ENCODE measurements at regions not wholly inside any gene's neighbourhood (a gene's known extent, or its start where the extent isn't known, plus 50 kb on each side); places are given as distances from the start of the nearest gene placed in this dataset.

DNA sequence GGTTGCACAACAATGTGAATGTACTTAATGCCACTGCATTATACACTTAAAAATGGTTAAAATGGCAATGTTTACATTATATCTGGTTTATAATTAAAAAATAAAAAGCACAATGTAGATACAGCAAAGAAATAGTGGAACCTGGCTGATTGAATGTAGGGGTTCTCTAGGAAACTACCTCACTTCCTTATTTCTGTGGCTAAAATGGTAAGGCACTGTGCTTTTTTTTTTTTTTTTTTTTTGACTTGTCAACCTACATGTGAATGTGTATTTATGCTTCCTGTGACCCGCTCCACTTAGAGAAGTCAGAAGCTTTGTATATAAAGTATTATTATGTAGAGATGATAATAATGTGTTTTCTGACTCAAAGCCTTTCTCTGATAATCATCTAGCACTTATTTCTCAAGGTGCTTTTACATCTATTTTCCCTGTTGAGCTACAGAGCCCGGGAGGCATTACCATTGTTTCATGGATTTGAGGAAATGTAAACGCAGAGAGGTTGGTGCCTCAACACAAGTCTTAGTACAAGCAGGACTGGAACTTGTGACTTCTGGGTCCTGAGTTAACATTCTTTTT, 55.0 kb downstream of the SOX4 start:
- no peak for DNase-seq (ENCODE audit: low read depth in 3 of 3, low spot score in 2 of 3)

DNA sequence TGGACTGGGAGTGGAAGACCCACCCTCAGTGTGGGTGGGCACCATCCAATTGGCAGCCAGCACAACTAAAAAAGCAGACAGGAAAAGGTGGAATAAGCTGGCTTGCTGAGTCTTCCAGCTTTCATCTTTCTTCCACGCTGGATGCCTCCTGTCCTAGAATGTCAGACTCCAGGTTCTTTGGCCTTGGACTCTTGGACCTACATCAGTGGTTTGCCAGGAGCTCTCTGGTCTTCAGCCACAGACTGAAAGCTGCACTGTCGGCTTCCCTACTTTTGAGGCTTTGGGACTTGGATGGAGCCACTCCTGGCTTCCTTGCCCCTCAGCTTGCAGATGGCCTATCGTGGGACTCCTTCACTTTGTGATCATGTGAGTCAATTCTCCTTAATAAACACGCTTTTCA, 59.8 kb downstream of the SOX4 start:
- no peak for DNase-seq (ENCODE audit: low read depth in 3 of 3, low spot score in 2 of 3)

DNA sequence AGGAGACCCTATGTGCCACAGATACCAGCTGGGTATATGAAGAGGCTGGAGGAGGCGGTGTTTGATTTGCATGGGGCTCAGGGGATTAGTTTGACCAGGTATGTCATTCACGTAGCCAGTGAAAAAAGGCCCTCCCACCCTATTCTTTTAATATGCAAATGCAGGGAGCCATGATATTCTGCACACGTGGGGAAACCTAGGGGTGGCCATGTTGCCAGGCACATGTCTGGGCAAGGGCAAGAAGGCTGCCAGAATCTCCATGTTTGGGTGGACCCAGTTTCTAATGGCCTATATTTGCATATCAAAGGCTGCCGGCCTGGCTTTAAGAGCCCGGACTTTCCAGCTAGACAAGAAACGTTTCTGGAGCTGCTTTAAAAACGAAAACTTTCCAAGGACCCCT, 60.4 kb downstream of the SOX4 start:
- no peak for DNase-seq (ENCODE audit: low read depth in 3 of 3, low spot score in 2 of 3)

DNA sequence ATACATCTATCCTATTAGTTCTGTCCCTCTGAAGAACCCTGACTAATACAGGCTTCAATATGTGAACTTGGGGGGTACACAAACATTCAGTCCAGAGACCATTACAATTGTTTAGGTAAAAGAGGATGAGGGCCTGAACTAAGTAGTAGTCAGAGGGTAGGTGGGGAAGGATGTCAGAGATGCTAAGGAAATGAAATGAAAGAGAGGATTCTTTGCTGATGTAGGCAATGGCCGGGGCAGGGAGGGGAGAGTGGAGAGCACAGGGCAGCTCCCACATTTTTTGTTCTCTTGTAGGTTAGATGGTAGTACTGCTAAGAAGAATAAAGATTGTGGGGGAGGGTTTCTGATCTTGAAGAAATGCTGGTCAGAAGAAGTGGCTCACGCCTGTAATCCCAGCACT, 60.8 kb downstream of the SOX4 start:
- no peak for DNase-seq (ENCODE audit: low read depth in 3 of 3, low spot score in 2 of 3)

DNA sequence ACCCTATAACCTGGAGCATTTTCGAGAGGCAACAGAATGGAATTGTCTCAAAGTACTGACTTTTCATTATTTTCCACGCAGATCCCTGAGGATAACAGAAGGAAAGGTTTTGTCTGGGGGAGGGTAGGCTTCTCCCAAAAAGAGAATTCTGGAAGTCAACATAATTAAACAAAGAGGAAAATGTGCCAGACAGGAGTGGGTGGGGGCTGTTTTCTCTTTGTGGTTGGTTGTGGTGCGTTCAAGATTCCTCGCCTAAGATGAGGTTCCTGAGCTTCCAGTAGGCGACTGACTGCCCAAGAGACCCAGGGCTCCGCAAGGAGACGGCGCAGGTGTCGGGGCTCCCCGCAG, 70.4 kb downstream of the SOX4 start:
- no peak for DNase-seq (ENCODE audit: low read depth in 3 of 3, low spot score in 2 of 3)

DNA sequence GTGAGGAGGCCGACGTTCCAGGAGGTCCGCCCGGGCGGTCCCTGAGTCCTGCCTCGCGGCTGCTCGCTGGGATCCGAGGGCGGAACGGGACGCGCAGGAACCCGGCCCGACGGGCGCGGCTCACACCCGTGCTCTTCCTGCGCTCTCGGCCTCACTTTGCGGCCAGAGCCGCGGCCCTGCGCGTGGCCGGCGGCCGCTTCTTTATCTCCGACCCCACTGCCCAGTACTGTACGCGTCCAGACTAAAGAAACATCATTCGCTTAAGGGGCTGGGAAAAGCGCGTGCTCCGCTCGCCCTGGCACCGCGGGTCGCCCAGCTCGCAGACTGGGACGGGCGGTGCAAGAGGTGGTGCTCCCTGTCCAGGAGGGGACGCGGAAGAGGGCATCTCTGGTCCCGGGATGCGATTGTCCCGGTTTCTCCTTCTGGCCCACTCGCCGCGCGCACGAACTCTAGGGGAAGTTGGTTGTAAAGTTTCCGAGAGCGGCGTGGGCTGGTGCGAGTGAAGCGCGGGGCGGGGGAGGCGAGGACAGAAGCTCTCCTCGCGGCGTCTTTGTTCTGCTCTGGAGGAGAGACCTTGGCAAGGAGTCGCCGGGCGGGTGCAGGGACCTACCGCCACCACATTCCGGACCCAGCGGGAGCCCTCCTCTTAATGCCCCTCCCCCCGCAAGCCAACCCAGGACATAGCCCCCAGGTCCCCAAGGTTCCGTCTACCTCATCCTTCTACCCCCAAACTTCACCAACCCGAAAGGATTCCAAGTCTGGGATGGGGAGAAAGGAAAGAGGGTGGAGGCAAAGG, 71.0 kb downstream of the SOX4 start:
- peak in 1 of 3 donors; percentile 57 for DNase-seq (ENCODE audit: low read depth in 3 of 3, low spot score in 2 of 3)

DNA sequence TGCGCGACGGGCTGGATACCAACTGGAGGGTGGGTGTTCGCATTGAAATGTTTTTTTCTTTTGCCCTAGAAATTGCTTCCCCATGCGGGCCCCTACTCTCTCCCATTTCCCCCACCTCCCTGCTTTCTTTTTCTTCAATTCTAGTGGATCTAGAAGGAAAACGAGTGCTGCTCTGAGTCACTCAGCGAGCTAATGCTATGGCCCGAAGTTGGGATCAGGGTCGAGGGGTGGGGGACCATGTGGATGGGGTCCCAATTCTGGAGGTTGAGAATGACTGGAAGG, 71.5 kb downstream of the SOX4 start:
- no peak for DNase-seq (ENCODE audit: low read depth in 3 of 3, low spot score in 2 of 3)

DNA sequence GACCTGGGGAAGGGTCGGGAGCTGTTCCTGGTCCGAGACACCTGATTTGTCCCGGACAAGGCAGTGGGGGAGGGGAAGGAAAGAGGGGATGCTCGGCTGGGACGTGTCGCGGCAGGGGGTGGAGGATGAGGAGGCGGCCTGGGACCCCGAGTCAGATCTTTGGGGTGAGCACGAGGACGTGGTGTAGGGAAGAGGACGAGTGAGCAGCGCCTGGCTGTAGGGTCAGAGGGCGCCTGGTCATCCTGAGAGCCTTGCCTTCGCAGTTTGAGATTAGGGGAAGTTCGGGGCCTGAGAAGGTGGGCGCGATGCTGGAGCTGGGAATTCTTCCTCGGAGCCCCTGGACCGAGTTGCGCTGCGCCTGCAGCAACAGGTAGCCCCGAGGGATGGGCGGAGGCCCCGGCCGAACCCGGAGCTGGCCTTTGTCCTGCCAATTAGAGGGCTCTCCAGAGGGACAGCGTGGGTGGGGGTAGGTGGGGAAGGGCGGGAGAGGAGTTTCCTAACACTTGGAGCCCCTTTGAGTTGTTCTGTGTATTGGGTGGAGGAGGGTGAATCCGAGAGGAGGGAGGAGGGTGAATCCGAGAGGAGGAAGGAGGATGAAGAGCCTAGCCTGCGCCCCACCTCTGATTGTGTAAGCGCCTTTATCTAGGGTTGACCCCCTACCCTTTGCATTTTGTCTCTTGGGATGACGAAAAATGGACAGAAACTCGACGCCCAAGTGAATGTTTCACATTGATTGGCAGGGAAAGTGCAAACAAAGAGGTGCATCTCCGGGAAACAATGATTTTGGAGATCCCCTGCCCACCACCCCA, 72.0 kb downstream of the SOX4 start:
- DNase-seq (ENCODE audit: low read depth in 3 of 3, low spot score in 2 of 3): no peak

DNA sequence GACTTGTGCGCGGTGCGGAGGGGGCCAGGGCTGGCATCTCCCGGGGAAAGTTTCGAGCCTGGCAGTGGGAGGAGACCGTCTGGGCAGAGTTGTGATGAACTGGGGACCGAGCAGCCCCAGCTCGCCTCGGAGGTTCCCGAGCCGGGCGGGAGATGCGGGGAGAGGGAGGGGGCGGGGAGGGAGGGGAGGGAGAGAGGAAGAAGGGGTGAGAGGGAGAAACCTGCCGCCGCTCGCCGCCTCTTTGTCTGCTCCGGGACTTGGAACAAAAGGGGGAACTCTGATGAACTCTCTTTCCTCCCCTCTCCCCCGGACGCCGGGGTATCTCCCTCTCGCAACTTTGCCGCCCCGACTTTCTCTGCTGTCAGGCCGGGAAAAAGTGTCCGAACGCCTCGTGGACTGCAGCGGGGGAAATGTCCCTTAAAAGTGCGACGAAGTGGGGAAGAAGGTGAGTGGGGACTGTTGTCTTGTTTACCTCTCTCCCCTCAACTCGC, 72.7 kb downstream of the SOX4 start:
- no peak for DNase-seq (ENCODE audit: low read depth in 3 of 3, low spot score in 2 of 3)

DNA sequence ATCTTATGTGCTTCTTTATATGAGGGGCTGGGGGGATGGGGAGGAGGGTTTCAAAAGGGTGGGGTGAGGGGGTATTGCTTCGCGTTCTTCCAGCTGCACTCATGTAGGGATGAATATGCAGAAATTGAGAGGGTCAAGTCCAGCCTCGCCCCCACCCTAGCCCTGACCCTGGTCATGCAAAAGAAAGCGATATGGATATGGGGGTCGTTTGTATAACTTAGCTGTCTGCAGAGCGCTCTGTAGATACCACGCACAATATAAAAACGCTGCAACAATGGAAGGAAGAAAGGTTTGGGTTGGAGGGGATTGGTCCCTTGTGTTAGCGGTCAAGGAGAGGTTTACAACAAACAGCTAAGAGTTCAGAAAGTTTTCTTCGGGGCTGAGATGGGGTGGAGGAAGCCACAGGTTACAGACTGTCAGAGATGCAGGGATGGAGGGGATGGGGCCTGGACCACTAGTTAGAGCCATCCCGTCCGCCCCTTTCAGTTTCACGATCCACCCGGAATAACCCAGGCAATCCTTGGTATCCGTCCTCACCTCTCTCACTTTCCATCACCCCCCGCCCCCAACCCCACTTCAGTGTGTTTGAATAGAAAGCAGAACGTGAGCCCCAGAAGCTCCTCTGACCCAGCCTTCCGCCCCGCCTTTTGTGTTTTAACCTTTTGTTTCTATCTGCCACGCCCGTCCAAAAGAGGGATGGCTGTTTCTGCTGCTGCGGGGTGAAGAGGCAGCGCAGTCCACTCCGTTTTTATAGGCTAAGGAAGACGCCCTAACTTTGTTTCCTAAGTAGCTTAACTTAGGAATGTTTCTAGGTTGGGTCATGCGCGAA, 73.5 kb downstream of the SOX4 start:
- DNase-seq (ENCODE audit: low read depth in 3 of 3, low spot score in 2 of 3): no peak

DNA sequence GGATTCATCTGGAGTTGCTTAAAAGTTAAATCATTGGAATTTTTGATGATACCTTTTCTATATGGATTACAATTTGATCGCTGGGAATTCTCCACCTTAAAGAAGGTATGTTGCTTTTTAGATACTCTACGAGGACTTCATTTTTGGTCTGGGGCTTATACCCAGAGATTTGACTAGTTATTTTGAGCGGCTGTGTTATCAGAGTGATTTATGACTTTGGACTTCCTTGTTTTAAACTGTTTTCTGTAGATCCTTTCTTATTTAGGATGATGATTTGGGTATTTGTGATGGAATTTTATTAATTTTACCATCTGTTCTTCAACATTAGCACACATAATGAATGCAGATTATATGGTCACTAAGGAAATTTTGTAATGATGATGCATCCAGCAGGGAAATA, 75.2 kb downstream of the SOX4 start:
- DNase-seq (ENCODE audit: low read depth in 3 of 3, low spot score in 2 of 3): no peak

DNA sequence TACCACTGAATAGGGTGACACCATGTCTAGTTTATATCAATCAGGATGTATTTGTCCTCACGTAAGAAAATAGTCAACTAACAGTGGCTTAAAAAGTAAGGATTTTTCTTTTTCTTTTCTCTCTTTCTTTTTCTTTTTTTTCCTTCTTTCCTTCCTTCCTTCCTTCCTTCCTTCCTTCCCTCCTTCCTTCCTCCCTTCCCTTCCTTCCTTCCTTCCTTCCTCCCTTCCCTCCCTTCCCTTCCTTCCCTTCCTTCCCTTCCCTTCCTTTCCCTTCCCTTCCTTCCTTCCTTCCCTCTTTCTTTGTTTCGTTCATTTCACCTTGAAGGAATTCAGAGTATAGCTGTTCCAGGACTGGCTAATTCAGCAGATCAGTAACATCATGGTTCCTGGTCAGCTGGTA, 83.2 kb downstream of the SOX4 start:
- no peak for DNase-seq (ENCODE audit: low read depth in 3 of 3, low spot score in 2 of 3)

DNA sequence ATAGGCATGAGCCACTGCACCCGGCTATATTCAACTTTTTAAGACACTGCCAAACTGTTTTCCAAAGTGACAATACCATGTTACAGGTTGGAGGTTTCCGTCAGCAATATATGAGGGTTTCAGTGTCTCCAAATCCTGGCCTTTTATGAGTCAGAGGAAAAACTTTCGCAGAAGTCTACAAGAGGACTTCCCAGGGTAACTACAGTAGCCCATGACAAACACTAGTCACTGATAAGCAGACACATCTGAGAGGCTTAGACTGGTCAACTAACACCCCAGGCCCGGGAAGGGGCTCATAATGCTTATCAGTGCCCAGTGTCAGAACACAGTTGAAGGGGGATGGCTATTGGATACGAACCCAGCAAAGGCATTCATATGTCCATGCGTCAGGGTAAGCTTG, 85.4 kb downstream of the SOX4 start:
- no peak for DNase-seq (ENCODE audit: low read depth in 3 of 3, low spot score in 2 of 3)

DNA sequence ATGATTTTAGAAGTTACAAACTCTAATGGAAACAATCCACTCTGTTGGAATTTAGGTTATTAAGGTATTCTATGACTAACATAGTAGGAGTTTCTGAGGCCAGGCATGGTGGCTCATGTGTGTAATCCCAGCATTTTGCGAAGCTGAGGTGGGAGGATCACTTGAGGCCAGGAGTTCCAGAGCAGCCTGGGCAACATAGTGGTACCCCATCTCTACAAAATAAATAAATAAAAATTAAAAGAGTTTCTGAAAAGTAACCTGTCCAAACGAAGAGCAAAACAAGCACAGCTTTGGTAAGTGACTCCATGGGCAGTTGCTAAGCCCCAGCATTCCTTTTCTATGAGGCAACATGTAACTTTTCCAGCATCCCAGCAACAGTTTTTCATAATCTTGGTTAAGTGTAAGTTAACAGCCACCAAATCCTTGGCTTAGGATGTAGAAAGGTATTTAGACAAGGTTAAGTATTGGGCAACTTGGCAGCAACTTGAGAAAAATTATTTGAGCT, 86.3 kb downstream of the SOX4 start:
- no peak for DNase-seq (ENCODE audit: low read depth in 3 of 3, low spot score in 2 of 3)

DNA sequence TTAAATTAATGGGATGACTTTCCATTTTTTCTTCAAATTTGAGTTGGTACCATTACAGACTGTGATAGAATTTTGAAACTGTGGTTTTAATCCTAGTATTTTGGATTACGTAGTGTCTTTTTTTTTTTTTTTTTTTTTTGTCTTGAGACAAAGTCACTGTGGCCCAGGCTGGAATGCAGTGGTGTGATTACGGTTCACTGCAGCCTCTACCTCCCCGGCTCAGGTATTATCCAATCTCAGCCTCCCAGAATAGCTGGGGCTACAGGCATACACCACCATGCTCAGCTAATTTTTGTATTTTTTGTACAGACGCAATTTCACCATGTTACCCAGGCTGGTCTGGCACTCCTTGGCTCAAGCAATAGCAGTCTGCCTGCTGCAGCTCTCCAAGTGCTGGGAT, 87.1 kb downstream of the SOX4 start:
- no peak for DNase-seq (ENCODE audit: low read depth in 3 of 3, low spot score in 2 of 3)

DNA sequence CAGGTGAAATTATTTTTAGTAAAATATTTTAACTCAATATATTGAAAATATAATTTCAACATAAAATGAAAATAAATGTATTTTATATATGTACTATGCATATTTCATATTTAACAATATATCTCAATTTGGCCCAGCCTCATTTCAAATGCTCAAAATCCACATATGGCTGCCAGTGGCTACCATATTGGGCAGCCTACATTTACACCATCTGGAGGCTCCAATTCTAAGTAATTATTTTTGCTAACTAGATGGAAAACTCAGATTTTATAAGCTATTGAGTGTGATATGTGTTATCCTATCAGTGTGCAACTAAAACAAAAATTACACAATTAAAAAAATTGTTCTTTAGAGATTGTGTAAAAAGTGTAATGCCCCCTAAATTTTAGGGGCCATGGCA, 96.9 kb downstream of the SOX4 start:
- no peak for DNase-seq (ENCODE audit: low read depth in 3 of 3, low spot score in 2 of 3)

DNA sequence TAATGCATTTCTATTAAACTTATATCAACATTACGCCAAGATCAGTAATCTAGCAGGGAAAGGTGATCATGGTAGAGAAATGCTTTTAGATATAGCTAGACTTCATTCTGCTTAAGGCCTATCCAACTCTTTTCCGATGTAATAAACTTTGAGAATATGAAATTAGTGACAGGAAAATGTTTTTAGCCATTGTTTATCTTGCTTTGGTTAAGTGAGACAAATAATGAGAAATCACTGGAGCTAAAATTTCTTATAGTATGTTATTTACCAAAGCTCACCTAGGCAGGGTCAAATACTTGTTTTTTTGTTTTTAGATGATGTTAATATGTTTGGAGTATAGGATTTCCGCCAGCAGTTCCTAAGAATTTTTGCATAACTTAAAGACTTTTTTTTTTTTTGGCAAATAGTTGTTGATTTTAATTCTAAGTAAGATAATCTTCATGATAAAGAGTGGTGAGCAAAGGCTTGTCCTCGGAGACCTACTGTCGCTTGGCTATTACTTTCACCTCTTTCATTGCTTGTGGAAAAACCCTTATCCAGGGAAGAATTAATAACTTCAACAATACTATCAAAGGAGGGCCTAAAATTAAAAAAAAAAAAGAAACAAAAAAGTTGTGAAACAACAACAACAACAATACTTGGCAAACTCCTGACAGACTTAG, 98.3 kb downstream of the SOX4 start:
- DNase-seq (ENCODE audit: low read depth in 3 of 3, low spot score in 2 of 3): no peak

DNA sequence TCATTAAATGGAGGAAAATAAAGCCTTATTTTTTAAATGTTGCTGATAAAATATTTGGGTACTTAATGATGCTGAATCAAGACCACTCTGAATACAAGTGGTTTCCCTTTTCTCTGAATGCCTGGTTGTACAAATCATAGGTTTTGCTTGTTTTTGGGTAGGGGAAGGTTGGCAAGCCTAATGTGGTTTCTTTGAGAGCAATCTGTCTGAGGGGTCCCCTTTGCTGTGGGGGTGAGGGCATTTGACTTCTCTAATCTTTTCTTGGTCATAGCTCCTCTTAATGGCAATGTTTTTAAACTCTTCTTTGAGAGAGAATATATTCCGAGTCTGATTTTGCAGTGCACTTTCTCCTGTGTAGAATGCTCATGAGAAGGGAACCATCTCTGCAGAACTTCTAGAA, 99.2 kb downstream of the SOX4 start:
- DNase-seq (ENCODE audit: low read depth in 3 of 3, low spot score in 2 of 3): no peak

DNA sequence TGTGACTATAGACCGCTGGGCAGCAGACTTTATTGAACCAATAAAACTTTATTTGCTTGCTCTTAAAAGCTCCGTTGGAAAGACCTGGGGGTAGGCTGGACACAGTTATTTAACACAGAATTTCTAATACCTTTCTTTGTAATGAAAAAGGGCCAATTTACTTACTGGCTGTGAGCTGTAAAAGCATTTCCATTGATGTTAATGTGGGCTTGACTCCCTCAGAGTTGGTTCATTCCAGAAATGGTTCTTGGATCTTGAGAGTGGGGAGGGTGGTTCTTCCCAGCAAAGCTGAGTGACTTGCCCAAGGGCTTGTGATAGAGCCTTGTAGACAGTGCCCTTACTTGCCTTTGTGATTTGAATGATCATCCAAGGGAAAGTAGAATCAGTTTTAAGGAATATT, 100.6 kb downstream of the SOX4 start:
- no peak for DNase-seq (ENCODE audit: low read depth in 3 of 3, low spot score in 2 of 3)

DNA sequence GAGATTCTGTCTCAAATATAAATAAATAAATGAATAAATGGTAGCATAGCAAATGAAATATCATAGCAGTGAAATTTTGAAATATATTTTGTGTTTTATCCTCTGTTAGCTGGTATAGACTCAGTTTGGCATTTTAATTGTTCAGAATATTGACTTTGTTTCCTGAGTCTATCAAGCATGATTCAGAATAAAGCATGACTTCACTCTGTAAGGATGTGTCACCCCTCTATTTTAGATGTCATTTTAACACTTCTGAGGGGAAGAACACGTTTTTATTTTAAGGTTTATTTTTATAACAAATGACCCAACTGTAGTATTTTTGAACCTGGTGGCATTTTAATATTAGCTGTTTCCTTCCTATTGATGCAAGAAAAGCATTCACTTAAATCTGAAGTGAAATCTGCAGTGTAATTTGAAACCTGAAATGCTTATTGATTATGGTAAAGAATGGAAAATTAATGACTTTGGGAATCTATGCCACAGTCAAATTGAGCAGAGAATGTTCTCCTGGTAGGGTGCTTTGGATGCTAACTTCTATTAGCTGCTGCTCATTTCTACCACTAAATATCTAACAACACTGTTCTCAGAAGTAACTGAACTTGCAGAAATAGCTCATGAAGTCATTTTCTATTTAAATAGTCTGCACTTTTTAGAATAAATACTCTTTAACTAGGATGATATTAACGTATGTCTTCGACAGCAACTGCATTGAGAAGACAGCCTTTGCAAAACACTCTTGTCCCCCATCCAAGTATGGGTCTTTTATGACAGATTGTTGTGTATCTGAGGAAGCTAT, 114.2 kb downstream of the SOX4 start:
- DNase-seq (ENCODE audit: low read depth in 3 of 3, low spot score in 2 of 3): no peak

Measured in right renal cortex interstitium (tissue), 3 donors.